ENCODE measurements at regions not wholly inside any gene's neighbourhood (a gene's known extent, or its start where the extent isn't known, plus 50 kb on each side); places are given as distances from the start of the nearest gene placed in this dataset.
A peak's percentile ranks its signal among the peaks of the same experiment; 100 is the strongest.

- no peaks in the 10 kb centered on the region for H3K4me1 ChIP-seq (ENCODE audit: low read length)
- no peaks in the 10 kb centered on the region for H3K36me3 ChIP-seq (replicated peaks; ENCODE audit: low read depth, low read length)
- H3K4me2 ChIP-seq (ENCODE audit: low read length), result no peak overlapping the region
- no peaks in the 10 kb centered on the region for H3K27me3 ChIP-seq (ENCODE audit: low read depth, low read length)
- no peak overlapping the region for H3K27ac ChIP-seq (ENCODE audit: low read length)
- H3K4me3 ChIP-seq (ENCODE audit: low read length), result no peak overlapping the region
- H3K9ac ChIP-seq (ENCODE audit: low read length), result no peak overlapping the region
- no peak overlapping the region for H2AFZ ChIP-seq (ENCODE audit: low read depth, low read length)
- TF ChIP-seq CTCF (IDR thresholded peaks at IDR 0.05; ENCODE audit: low read depth, low read length) (no peak), EZH2phosphoT487 (IDR thresholded peaks at IDR 0.05; ENCODE audit: low read depth) (no peak)
- H4K20me1 ChIP-seq (ENCODE audit: insufficient read depth, low read length), result no peaks in the 10 kb centered on the region
- H3K79me2 ChIP-seq (ENCODE audit: low read length), result no peaks in the 10 kb centered on the region
- H3K9me3 ChIP-seq (ENCODE audit: insufficient read depth, low read length), result no peaks in the 10 kb centered on the region
Observed at GRCh38 chr4:100852326-100852725, 334.5 kb upstream of the EMCN start.

- Histone ChIP-seq H3K4me2 (ENCODE audit: low read length) (no peak overlapping the region), H3K4me3 (ENCODE audit: low read length) (no peak overlapping the region), H3K9me3 (ENCODE audit: insufficient read depth, low read length) (no peaks in the 10 kb centered on the region), H3K79me2 (ENCODE audit: low read length) (no peaks in the 10 kb centered on the region), H3K9ac (ENCODE audit: low read length) (no peak overlapping the region), H3K27me3 (ENCODE audit: low read depth, low read length) (no peaks in the 10 kb centered on the region), H4K20me1 (ENCODE audit: insufficient read depth, low read length) (no peaks in the 10 kb centered on the region), H3K36me3 (replicated peaks; ENCODE audit: low read depth, low read length) (no peaks in the 10 kb centered on the region), H3K4me1 (ENCODE audit: low read length) (no peaks in the 10 kb centered on the region), H3K27ac (ENCODE audit: low read length) (no peak overlapping the region), H2AFZ (ENCODE audit: low read depth, low read length) (no peak overlapping the region)
- TF ChIP-seq CTCF (IDR thresholded peaks at IDR 0.05; ENCODE audit: low read depth, low read length) (no peak), EZH2phosphoT487 (IDR thresholded peaks at IDR 0.05; ENCODE audit: low read depth) (no peak)
Observed at GRCh38 chr4:100849319-100849718, 331.5 kb upstream of the EMCN start.

GRCh38 chr4:100848841-100849240, 331.0 kb upstream of the EMCN start:
- Histone ChIP-seq H3K9me3 (ENCODE audit: insufficient read depth, low read length) (no peaks in the 10 kb centered on the region), H3K79me2 (ENCODE audit: low read length) (no peaks in the 10 kb centered on the region), H3K9ac (ENCODE audit: low read length) (no peak overlapping the region), H3K4me2 (ENCODE audit: low read length) (no peak overlapping the region), H3K4me1 (ENCODE audit: low read length) (peaks cover 4% of the 10 kb centered on the region), H3K27ac (ENCODE audit: low read length) (no peak overlapping the region), H4K20me1 (ENCODE audit: insufficient read depth, low read length) (no peaks in the 10 kb centered on the region), H2AFZ (ENCODE audit: low read depth, low read length) (no peak overlapping the region), H3K36me3 (replicated peaks; ENCODE audit: low read depth, low read length) (no peaks in the 10 kb centered on the region), H3K4me3 (ENCODE audit: low read length) (no peak overlapping the region), H3K27me3 (ENCODE audit: low read depth, low read length) (no peaks in the 10 kb centered on the region)
- TF ChIP-seq EZH2phosphoT487 (IDR thresholded peaks at IDR 0.05; ENCODE audit: low read depth) (no peak), CTCF (IDR thresholded peaks at IDR 0.05; ENCODE audit: low read depth, low read length) (peak; percentile 52)

GRCh38 chr4:100843910-100844309, 326.1 kb upstream of the EMCN start:
- Histone ChIP-seq H3K9me3 (ENCODE audit: insufficient read depth, low read length) (no peaks in the 10 kb centered on the region), H4K20me1 (ENCODE audit: insufficient read depth, low read length) (no peaks in the 10 kb centered on the region), H3K27me3 (ENCODE audit: low read depth, low read length) (no peaks in the 10 kb centered on the region), H2AFZ (ENCODE audit: low read depth, low read length) (no peak overlapping the region), H3K4me3 (ENCODE audit: low read length) (no peak overlapping the region), H3K4me1 (ENCODE audit: low read length) (peaks cover 5% of the 10 kb centered on the region), H3K4me2 (ENCODE audit: low read length) (no peak overlapping the region), H3K27ac (ENCODE audit: low read length) (no peak overlapping the region), H3K9ac (ENCODE audit: low read length) (no peak overlapping the region), H3K36me3 (replicated peaks; ENCODE audit: low read depth, low read length) (no peaks in the 10 kb centered on the region), H3K79me2 (ENCODE audit: low read length) (no peaks in the 10 kb centered on the region)
- TF ChIP-seq EZH2phosphoT487 (IDR thresholded peaks at IDR 0.05; ENCODE audit: low read depth) (no peak), CTCF (IDR thresholded peaks at IDR 0.05; ENCODE audit: low read depth, low read length) (no peak)
